Gastroesophageal sphincter (tissue), 3 donors: ENCODE measurements at regions not wholly inside any gene's neighbourhood (a gene's known extent, or its start where the extent isn't known, plus 50 kb on each side); places are given as distances from the start of the nearest gene placed in this dataset.

Experiments used
- CTCF ChIP-seq, 4 experiments: fragments of 200-600 bp in 2 of 4; fragments of 450-650 bp in 2 of 4; sonication (generic) in 1 of 4; IDR thresholded peaks; one replicate each; pipeline ENCODE4 v1.5.1; 2017 to 2019; ENCODE audit warnings: antibody characterized with exemption in 4 of 4, mild to moderate bottlenecking in 2 of 4, moderate library complexity in 2 of 4
- POLR2AphosphoS5 ChIP-seq: sonication (generic); formaldehyde crosslinking; IDR thresholded peaks from one replicate; pipeline ENCODE4 v1.6.1; 2017; ENCODE audit warnings: antibody characterized with exemption

GRCh38 chr15:88398011-88398410 lies 69.2 kb downstream of the MRPL46 start:
- TF ChIP-seq CTCF (IDR thresholded peaks at IDR 0.05) (no peak), POLR2AphosphoS5 (no peak)
